GM19043 (cell line): ENCODE measurements at regions not wholly inside any gene's neighbourhood (a gene's known extent, or its start where the extent isn't known, plus 50 kb on each side); places are given as distances from the start of the nearest gene placed in this dataset.

ENCODE experiments used
- ATAC-seq: cut with Tn5 transposase; IDR thresholded peaks from one replicate; pipeline ENCODE4 v1.9.1; 2021; ENCODE audit warnings: low read depth; ENCODE audit not compliant: unreplicated experiment

DNA sequence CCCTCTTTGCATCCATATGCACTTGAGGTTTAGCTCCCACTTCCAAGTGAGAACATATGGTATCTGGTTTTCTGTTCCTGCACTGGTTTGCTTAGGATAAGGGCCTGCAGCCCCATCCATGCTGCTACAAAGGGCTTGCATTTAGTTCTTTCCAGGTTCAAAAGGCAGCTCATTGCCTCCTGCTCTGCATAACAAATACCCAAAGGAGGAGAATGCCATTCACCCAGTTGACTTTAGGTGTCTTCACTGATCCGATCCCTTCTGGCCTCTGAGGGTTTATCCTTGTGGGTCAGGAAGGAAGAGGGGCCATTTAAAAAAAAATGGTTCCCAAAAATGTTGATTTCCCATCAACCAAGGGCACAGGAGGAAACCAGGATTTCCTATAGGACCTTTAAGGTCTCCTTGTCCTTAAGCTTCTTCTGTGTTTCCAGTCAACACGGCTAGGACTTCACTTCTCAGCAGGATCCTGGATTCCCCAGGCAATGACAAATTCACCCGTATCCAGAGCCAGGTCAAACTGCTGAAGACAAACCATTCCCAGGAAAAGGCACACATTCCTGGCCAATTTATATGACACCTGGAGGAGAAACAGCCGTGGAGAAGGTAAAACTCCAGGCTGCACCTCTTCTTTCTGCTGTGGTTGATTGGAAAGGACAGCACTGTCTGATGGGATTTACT is 447.7 kb upstream of the CDH4 start:
- ATAC-seq = no peak

DNA sequence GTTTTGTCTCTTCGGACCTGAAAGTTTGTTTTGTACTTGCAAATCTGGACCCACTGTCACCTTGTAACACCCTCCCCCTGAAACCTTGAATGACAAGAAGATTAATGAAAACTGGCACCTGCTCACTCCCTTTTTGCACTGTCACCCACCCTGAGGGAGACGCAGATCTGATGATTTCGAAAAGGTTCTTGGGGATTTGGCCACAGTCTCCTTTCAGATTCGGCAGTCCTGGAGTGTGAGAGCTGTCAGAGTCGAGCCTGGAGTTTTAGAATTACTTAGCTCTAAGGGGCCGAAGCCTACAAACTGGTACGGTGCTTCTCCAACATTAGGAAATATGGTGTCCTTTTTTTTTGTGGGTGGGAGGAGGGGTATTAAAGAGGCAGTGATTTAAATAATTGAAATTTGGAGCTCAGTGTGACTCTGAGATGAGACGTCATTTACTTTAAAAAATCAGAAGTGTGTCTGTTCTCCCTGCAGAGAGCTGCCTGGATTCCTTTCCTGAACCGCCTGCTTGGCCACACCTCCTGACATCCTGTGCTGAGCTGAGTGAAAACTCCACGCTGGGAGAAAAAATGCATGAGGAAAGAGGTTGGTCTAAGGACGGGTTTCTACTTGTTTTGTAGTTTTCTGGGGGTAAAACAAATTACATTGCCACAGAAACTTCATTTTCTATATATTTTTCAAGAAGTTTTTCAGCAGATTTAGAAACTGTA is 447.0 kb upstream of the CDH4 start:
- no peak for ATAC-seq

DNA sequence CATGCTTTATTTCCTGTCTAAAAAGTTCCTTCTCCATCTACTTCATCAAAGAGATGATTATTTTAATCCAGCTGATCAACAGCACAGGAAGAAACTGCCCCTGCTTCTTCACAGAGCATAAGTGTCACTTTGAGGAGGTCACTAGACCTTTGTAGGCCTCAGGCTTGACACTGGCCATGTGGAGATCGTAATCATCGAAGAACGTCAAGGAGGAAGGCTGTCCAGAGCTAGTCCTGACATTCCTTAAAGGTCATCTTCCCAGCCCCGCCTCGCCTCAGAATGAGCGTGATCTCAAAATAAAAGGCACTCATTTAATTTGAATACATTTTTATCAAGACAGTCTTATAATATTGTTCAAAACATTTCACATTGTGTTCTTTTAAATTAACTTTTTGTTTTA is 445.7 kb upstream of the CDH4 start:
- no peak for ATAC-seq

DNA sequence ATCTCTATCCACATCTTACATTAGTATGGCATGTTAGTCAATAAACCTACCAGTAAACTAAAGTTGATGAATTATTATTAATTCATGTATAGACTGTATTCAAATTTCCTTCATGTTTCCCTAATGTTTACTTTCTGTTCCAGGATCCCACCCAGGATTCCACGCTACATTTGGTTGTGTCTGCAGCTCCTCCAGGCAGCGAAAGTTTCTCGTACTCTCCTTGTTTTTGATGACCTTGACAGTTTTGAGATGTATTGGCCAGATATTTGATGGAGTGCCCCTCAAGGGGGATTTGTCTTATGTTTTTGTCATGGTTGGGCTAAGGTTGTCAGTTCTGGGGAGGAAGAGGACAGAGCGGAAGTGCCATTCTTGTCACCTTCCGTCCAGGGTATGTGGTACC is 445.2 kb upstream of the CDH4 start:
- ATAC-seq = no peak

DNA sequence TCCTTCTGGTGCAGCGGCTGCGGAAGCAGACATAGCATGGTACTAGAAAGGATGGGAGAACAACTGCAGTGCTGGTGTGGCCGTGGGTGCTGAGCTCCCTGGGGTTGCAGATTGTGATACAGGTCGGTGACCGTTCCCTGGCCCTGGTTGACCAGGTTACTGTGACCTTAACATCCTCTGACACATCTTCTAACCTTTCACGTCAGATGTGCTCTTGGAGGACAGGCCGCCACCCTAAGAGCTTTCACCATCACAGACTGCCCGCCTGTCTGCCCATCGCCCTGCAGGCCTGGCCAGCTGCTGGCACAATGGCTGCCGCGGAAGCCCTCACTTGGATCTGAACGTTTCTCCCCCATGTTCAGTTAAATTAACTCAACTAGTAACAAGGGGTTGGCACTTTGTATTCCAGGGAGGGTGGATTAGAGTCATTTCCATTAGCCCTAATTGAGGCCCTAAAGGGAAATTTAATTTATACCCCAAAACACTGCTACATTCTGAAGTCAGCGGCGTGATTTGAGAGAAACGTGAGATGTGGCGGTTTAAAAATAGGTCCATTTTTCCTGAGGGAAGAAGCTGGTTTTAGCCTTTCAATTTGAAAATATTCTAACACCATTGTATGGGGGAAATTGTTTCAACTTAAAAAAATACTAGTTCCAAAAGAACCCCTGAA is 443.9 kb upstream of the CDH4 start:
- ATAC-seq = no peak

DNA sequence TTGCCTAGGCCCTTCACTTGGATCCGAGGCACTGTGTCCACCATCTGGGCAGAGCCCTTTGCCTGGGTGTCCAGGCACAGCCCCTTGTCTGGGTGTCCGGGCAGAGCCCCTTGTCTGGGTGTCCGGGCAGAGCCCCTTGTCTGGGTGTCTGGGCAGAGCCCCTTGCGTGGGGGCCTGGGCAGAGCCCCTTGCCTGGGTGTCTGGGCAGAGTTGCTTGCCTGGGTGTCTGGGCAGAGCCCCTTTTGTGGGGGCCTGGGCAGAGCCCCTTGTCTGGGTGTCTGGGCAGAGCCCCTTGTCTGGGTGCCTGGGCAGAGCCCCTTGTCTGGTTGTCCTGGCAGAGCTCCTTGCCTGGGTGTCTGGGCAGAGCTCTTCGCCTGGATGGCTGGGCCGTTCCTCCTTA is 443.4 kb upstream of the CDH4 start:
- ATAC-seq = no peak

DNA sequence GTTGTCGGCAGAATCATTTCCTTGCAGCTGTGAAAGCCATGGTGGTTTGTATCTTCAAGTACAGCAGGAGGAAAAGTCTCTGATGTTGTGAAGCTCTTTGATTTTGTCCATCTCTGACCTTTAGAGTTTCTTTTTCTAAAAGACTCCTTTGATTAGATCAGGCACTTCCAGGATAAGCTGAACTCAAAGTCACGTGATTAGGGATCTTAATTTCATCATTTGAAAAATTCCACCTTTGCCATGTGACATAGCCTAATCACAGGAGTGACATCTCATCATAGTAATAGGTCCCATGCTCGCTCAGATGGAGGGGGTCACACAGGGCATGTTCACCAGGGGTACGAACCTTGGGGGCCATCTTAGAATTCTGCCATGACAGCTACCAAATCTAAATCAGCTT is 441.5 kb upstream of the CDH4 start:
- ATAC-seq = no peak

DNA sequence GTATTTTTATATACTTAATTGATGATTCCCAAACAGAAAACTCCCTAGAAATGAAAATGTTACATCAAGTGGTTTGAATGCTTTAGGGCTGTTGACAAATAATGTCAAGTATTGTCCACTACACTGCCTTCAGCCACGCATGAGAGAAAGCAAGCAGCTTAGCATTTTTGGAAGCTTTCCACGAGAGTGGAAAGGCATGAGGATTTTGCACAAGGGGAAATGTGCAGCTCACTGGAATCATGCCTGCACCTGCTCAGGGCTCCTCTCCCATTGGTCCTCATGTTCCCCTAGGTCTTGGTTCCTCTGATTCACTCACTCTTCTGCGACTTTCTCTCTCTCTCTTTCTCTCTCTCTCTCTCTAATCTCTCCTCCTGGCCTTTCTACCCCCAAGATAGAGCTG is 439.5 kb upstream of the CDH4 start:
- ATAC-seq = no peak

DNA sequence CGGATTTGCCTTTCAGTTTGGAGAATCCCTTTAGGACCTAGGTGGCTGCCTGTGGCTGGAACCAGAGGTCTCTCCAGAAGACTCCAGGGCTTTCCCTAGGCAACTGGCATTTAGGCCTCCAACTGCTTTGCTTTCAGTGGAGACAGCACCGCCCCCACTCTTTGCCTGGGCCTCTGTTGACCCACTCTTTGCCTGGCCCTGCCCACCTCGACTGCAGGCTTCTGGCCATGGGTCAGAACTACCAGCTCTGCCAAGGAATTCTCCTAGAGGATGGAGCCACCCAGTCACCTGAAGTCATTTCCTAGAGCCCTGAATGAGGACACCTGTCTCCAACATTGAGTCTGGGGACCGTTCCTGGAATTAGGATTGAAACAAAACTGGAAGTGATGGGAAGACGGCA is 439.0 kb upstream of the CDH4 start:
- no peak for ATAC-seq

DNA sequence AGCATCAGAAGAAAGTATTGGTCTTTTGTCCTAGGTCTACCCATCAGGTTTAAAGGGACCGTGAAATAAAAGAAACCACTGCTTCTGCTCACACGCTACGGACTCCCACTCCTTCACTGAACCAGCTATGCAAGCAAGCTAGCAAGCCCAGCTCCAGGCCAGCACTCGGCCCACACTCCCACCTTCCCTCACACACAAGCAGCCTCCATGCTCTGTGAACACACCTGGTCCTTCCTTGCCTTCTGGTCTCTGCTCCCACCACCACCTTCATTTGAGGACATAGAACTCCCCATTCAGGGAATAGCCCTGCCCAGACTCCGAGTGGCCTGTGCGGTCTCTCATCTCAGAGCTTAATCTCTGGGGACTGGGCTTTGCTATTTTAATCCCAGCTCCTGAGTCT is 436.4 kb upstream of the CDH4 start:
- ATAC-seq = no peak

DNA sequence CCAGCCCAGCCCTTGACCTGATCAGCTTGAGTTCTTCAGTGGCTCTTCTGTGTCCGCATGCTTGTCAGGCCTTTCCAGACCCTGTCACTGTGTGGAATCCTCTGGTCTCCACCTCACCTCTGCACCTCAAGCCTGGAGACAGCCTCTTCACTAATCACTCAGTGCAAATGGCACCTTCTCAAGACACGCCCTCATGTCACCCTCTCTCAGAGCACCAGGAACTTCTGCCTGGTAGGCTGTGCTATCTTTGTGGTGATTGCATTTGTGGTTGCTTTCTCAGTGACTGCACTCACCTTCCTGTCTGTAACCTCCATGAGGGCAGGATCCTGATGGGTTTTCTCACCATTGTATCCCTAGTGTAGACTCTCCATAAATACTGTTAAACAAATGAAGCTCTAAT is 435.2 kb upstream of the CDH4 start:
- ATAC-seq = no peak

DNA sequence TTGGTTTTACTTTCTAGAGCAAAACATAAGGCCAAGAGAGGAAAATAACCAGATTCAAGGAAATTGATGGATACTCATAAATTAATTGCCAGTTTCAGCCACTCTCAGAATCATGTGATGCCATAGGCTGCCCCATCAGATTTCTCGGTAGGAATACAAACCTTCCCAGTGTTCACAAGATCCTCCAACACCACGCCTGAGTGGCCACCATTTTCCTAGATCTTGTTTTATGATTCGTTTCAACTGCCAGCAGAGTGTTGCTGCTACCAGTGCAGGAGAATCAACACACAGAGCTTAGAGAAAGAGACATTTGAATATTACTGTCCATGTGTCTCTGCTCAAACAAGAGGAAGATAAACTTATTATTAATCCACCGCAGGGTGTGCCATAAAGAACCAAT is 434.2 kb upstream of the CDH4 start:
- no peak for ATAC-seq

DNA sequence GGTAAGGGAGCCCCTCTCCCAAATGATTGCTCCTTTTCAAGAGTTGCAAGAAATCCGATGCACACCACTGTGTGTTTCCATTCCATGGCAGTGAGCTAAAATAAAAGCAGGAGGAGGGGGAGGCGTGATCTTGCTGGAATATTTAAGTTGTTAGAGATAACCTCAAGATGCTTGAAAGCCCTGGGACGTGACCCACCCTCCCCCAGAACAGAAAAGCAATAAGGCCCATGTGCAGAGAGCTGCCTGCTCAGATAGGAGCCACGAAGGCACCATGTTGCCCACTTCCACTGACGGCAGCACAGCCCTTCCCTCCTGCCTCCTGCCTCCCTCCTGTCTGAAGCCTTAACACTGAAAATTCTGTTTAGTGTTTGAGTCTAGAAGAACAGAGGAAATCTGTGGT is 432.6 kb upstream of the CDH4 start:
- no peak for ATAC-seq

DNA sequence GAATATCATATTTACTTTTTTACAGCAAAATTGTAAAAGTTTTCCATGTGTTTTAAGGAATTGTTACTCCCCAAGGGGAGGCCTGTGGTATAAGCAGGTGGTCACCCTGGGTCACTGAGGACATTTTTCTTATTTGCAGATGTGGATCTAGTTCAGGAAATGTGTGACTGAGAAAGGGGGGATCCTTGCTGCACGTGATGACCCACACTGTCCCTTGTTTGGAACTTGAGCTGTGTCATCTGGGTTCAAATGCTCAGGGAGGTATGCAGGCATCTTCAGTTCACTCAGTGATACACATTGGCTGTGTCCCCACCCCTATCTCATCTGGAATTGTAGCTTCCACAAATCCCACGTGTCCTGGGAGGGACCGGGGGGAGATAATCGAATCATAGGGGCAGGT is 431.9 kb upstream of the CDH4 start:
- ATAC-seq = no peak

DNA sequence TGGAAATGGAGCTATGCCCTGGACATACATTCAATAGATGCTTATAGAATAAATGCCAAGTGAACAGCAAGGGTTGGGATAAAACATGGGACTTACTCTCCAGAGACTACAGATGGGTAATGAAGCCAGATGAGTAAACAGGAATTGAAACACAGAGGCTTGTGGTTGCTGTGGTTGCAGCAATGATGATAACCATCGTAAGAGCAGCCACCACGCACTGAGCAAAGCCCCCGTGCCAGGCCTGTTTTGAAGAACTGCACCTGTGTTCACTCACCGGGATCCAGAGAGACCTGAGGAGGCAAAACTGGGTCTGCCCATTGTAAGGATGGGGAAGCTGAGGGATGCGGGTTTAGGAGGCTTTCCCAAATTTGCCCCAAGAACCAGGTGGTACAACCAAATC is 431.1 kb upstream of the CDH4 start:
- no peak for ATAC-seq

DNA sequence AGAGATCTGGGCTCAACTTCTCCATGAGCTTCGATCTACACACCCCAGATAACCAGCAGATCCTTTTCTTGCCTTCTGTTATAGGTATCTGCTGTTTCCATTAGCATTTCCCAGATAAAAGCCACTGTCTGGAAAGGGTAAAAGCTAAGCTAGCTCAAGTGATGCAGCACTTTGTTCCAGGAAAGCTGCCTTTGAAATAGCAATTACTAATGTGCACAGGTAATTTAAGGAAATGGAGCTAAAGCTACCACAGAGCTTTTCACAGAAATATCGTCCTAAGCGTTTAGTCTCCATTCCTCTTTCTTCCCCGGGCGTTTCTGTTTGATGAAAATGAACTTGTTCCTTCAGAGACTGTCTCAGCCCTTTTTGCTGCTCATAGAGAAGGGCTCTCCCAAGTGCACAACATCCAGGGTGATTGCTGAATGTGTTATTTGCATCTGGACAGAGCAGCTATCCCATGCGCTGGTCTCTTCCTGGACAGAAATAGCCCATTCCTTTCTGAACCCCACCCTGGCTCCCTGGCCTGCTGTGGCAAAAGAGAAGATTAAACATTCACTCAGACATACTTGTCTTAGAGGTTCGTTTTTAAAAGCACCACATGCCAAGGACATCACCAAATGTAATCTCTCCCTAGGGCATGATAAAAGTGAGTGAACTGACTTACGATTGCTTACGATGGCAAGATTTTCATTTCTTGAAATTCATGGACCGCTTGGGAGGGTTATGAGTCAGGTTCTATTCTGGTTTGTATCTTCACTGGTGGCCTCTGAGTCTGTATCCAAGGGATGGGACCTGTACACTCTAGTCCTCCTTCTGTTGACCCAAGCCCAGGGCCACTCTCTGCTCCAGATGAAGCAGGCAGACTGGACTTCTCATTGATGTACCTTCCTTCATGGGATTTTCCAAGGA is 429.1 kb upstream of the CDH4 start:
- no peak for ATAC-seq

DNA sequence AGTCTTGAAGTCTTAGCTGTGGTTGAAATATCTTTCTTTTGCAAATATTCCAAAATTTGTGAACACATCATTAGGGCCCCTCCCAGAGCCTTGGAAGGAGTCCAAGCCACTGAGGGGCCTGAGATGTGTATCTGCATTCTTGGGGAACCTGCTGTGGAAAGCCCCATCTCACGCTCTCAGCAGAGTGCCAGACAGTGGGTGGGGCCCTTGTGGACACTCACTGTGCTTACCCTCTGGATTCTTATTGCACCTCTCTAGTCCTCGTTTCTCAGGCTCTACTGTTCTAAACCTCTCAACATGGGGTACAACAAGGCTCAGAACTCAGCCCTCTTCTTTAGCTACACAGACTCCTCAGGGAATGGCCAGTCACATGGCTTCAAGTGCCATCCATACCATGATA is 416.2 kb upstream of the CDH4 start:
- ATAC-seq = no peak

DNA sequence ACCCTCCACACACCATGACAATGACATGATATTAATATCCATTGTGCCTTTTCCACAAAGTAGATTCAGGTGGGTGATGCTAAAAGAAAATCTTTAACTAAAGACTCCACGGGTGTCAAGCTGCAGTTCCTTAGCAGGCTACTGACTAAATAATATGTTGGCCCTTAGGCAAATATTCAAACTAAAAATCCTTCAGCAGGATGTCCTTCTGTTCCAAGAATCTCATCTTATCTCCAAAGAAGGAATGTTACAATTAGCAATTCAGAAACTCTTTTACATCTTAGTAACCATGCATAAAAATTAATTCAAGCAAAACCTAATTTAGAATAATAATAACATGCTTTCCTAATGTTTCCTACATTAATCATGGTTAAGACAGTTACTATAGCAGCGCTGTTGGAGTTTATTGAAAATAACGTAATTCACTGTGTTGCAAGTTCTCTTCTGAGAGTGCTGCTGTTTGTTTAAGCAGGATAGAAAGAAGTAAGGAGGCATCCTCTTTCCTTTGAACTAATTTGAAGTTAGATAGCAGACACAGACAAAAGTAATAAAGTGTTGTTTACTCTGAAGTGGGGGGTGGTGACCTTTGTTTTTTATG is 414.8 kb upstream of the CDH4 start:
- no peak for ATAC-seq

DNA sequence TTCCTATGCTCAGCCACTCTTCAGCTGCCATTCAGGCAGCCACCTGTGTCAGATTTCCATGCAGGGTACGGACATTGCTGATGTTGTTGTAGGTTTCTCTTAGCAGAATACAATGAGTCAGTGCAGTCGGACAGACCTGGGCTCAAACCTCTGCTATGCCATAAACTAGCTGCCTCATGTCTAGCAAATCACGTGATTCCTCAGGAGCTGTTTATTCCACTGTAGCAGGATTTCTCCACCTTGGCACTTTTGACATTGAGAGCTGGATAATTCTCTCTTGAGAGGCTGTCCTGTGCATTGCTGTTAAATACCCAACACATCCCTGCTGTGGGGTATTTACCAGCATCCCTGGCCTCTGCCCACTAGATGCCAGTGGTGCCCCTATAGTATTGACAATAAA is 413.8 kb upstream of the CDH4 start:
- no peak for ATAC-seq

DNA sequence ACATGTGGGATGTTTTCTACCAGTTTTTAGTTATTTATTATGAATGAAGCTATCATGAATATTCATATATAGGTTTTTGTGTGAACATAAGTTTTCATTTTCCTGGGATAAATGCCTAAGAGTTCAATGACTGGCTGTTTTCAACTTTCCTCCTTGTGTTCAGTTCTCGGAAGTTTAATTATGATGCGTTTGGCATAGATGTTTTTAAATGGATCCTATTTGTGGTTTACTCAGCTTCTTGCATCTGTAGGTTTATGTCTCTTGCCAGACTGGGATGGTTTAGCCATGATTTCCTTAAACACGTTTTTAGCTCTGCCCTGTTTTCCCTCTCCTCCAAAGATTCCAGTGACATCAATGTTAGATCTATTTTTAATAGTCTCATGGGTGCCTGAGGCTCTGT is 411.1 kb upstream of the CDH4 start:
- no peak for ATAC-seq

DNA sequence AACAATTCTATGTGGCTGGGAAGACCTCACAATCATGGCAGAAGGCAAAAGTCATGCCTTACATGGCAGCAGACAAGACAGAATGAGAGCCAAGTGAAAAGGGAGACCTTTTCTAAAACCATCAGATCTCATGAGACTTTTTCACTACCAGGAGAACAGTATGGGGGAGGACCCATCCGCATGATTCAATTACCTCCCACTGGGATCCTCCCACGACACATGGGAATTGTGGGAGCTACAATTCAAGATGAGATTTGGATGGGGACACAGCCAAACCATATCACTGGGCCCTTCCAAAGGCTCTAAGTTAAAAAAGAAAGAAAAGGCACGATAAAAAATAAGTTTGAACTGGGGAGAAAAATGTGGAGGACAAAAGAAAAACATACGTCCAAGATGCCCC is 406.9 kb upstream of the CDH4 start:
- no peak for ATAC-seq
